GM12892 (cell line): ENCODE measurements at regions not wholly inside any gene's neighbourhood (a gene's known extent, or its start where the extent isn't known, plus 50 kb on each side); places are given as distances from the start of the nearest gene placed in this dataset.

ENCODE experiments used
- POLR2A ChIP-seq: IDR thresholded peaks from 2 replicates; pipeline ENCODE4 v1.6.1; 2011; ENCODE audit warnings: low read depth, low read length, control low read depth
- POLR2AphosphoS5 ChIP-seq: IDR thresholded peaks from 2 replicates; pipeline ENCODE4 v1.6.1; 2011; ENCODE audit warnings: low read depth, low read length, control low read depth
- TAF1 ChIP-seq: IDR thresholded peaks from 2 replicates; pipeline ENCODE4 v1.6.1; 2011; ENCODE audit warnings: low read depth, mild to moderate bottlenecking, control low read depth, low read length, borderline replicate concordance

DNA sequence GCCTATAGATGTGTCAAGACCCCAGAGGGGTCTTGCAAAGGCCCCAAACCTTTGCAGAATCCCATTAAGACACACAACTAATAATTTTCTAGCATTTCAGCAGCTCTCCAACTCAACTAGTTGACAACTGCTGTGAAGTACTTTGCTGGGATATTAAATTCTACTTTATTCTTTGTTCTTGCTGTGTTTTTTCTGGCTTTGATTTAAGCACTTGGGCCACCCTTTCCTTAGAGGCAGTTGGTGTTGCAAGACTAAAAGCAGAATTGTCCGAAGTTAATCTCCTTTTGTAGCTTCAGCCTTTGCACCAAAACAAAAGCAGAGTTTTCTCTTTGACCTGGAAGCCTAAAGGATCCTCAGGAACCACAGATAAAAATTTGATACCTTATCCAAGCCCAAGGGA, 353.1 kb upstream of the CLNK start:
- TF ChIP-seq POLR2A (no peak), POLR2AphosphoS5 (no peak), TAF1 (no peak)
